PC-3 (cell line): ENCODE measurements at regions not wholly inside any gene's neighbourhood (a gene's known extent, or its start where the extent isn't known, plus 50 kb on each side); places are given as distances from the start of the nearest gene placed in this dataset.
"Not testable (repeated sequence)": the region's sequence is repeated elsewhere in the genome, so short reads cannot be mapped to it uniquely, and the experiment has no call there.

ENCODE experiments used
- CTCF ChIP-seq: fragments of 300-600 bp; sonication (generic); conservative IDR thresholded peaks from 2 replicates; pipeline ENCODE4 v1.5.1; 2017; ENCODE audit warnings: antibody characterized with exemption, low read depth, mild to moderate bottlenecking, low read length
- EZH2 ChIP-seq: fragments of 300-600 bp; sonication (generic); IDR thresholded peaks from one replicate; pipeline ENCODE4 v1.6.1; 2017; ENCODE audit warnings: antibody characterized with exemption, mild to moderate bottlenecking, low read length; ENCODE audit not compliant: unreplicated experiment

GRCh38 chr22:16727491-16727890 is 97.7 kb downstream of the XKR3 start:
- TF ChIP-seq CTCF, EZH2: not testable (repeated sequence)
